H1 (cell line): ENCODE measurements at regions not wholly inside any gene's neighbourhood (a gene's known extent, or its start where the extent isn't known, plus 50 kb on each side); places are given as distances from the start of the nearest gene placed in this dataset.

ENCODE experiments used
- CTCF ChIA-PET: fragments of 300-600 bp; sonication (Branson Sonifier 250); formaldehyde crosslinking; loops from one replicate; lab custom pipeline; 2021; ENCODE audit not compliant: partially characterized antibody; lab: Charles Lee
- POLR2A ChIA-PET: fragments of 300-600 bp; sonication (Branson Sonifier 250); formaldehyde crosslinking; loops from one replicate; lab custom pipeline; 2021; ENCODE audit warnings: inconsistent platforms; ENCODE audit not compliant: partially characterized antibody; lab: Charles Lee
- DNase-seq, 2 experiments: peaks; one replicate each; pipeline versions ENCODE4 v3.0.0 to v3.0.0-alpha.2; 2010 to 2022; ENCODE audit warnings: low spot score in 2 of 2, low read depth in 1 of 2, mixed read lengths in 1 of 2
- FAIRE-seq: peaks from 2 replicates; lab custom pipeline; 2011; peaks lifted over from hg19 to GRCh38; lab: Jason Lieb, UNC
- H2AFZ ChIP-seq: 2 replicates; pipeline ENCODE4 v1.8.1; 2012; ENCODE audit warnings: low read length, inconsistent platforms
- H2AK5ac ChIP-seq: 2 replicates; pipeline ENCODE4 v1.6.1; 2013; ENCODE audit warnings: low read depth, low read length
- H2BK120ac ChIP-seq: replicated peaks from 2 replicates; pipeline ENCODE3; 2013; ENCODE audit warnings: low read depth, low read length, inconsistent platforms
- H2BK12ac ChIP-seq: 2 replicates; pipeline ENCODE4 v1.6.1; 2013; ENCODE audit warnings: low read depth, low read length
- H2BK15ac ChIP-seq: 2 replicates; pipeline ENCODE4 v1.6.1; 2013; ENCODE audit warnings: low read length
- H2BK20ac ChIP-seq: 2 replicates; pipeline ENCODE4 v1.6.1; 2013; ENCODE audit warnings: low read length
- H2BK5ac ChIP-seq: 2 replicates; pipeline ENCODE4 v1.6.1; 2013; ENCODE audit warnings: low read depth, low read length
- H3K14ac ChIP-seq: 2 replicates; pipeline ENCODE4 v1.6.1; 2013; ENCODE audit warnings: inconsistent platforms; ENCODE audit not compliant: insufficient read length
- H3K18ac ChIP-seq: 2 replicates; pipeline ENCODE4 v1.6.1; 2013; ENCODE audit warnings: low read length; ENCODE audit errors: extremely low read depth
- H3K23ac ChIP-seq: 2 replicates; pipeline ENCODE4 v1.6.1; 2013; ENCODE audit warnings: inconsistent platforms; ENCODE audit not compliant: insufficient read length
- H3K23me2 ChIP-seq: 2 replicates; pipeline ENCODE4 v1.6.1; 2013; ENCODE audit warnings: low read depth, low read length
- H3K27ac ChIP-seq: 2 replicates; pipeline ENCODE4 v1.6.1; 2011; ENCODE audit warnings: low read depth, low read length, inconsistent platforms
- H3K27me3 ChIP-seq, 4 experiments: replicated peaks in 1 of 4; 1 replicate in 1 of 4; 2 replicates in 3 of 4; pipeline versions ENCODE4 v1.6.1 to v1.8.1; 2011 to 2013; ENCODE audit warnings: low read length in 3 of 4, mild to moderate bottlenecking in 3 of 4, inconsistent platforms in 2 of 4, mixed read lengths in 2 of 4, moderate library complexity in 1 of 4; ENCODE audit not compliant: control insufficient read depth in 3 of 4, insufficient read depth in 3 of 4; ENCODE audit errors: extremely low read depth in 1 of 4
- H3K36me3 ChIP-seq, 4 experiments: 2 replicates each; pipeline versions ENCODE4 v1.6.1 to v1.8.1; 2011 to 2013; ENCODE audit warnings: mild to moderate bottlenecking in 4 of 4, low read length in 3 of 4, moderate library complexity in 2 of 4, control low read depth in 1 of 4, inconsistent platforms in 1 of 4; ENCODE audit not compliant: insufficient read depth in 4 of 4, control insufficient read depth in 2 of 4
- H3K4ac ChIP-seq: replicated peaks from 2 replicates; pipeline ENCODE3; 2013; ENCODE audit warnings: low read length, low read depth, mixed read lengths, inconsistent platforms; ENCODE audit not compliant: insufficient read length
- H3K4me1 ChIP-seq, 4 experiments: replicated peaks in 1 of 4; 1 replicate in 1 of 4; 2 replicates in 3 of 4; pipeline versions ENCODE4 v1.6.1 to v1.8.1; 2011 to 2013; ENCODE audit warnings: low read length in 3 of 4, inconsistent platforms in 2 of 4, mixed read lengths in 1 of 4; ENCODE audit not compliant: insufficient read depth in 4 of 4, control insufficient read depth in 3 of 4
- H3K4me2 ChIP-seq, 2 experiments: 2 replicates each; pipeline versions ENCODE4 v1.6.1 to v1.8.1; 2011 to 2013; ENCODE audit warnings: low read depth in 2 of 2, low read length in 2 of 2, control low read depth in 1 of 2, inconsistent platforms in 1 of 2, mild to moderate bottlenecking in 1 of 2; ENCODE audit not compliant: insufficient read depth in 1 of 2
- H3K4me3 ChIP-seq, 4 experiments: fragments of 200-600, 300-600 bp in 1 of 4; sonication (generic), shearing (Covaris generic), sonication (Bioruptor Twin) in 1 of 4; 2 replicates each; pipeline versions ENCODE4 v1.5.1 to v1.8.1; 2011 to 2016; ENCODE audit warnings: low read length in 4 of 4, low read depth in 3 of 4, control low read depth in 2 of 4, inconsistent platforms in 2 of 4, mild to moderate bottlenecking in 2 of 4, mixed read lengths in 1 of 4, moderate library complexity in 1 of 4; ENCODE audit not compliant: insufficient read depth in 2 of 4; ENCODE audit errors: extremely low read depth in 1 of 4
- H3K56ac ChIP-seq: replicated peaks from 2 replicates; pipeline ENCODE3; 2013; ENCODE audit warnings: low read depth, mild to moderate bottlenecking, mixed read lengths, low read length, inconsistent platforms; ENCODE audit not compliant: insufficient read length
- H3K79me1 ChIP-seq: 2 replicates; pipeline ENCODE4 v1.6.1; 2013; ENCODE audit warnings: low read depth, low read length, control low read depth
- H3K79me2 ChIP-seq, 2 experiments: 2 replicates each; pipeline versions ENCODE4 v1.6.1 to v1.8.1; 2012 to 2013; ENCODE audit warnings: low read length in 2 of 2, mild to moderate bottlenecking in 2 of 2, inconsistent platforms in 1 of 2; ENCODE audit not compliant: insufficient read depth in 2 of 2, control insufficient read depth in 1 of 2
- H3K9ac ChIP-seq, 4 experiments: replicated peaks in 1 of 4; 1 replicate in 1 of 4; 2 replicates in 3 of 4; pipeline versions ENCODE4 v1.6.1 to v1.8.1; 2011 to 2013; ENCODE audit warnings: low read depth in 3 of 4, low read length in 3 of 4, control low read depth in 2 of 4, mild to moderate bottlenecking in 2 of 4, moderate library complexity in 2 of 4, inconsistent platforms in 1 of 4; ENCODE audit errors: extremely low read depth in 1 of 4
- H3K9me3 ChIP-seq, 2 experiments: 2 replicates each; pipeline versions ENCODE4 v1.6.1 to v1.8.1; 2012 to 2013; ENCODE audit warnings: mild to moderate bottlenecking in 2 of 2, moderate library complexity in 2 of 2, control low read depth in 1 of 2, inconsistent platforms in 1 of 2, low read depth in 1 of 2, low read length in 1 of 2, mixed read lengths in 1 of 2; ENCODE audit not compliant: insufficient read depth in 2 of 2
- H4K20me1 ChIP-seq, 2 experiments: replicated peaks in 1 of 2; 2 replicates each; pipeline versions ENCODE3 to v1.8.1; 2011 to 2013; ENCODE audit warnings: inconsistent platforms in 2 of 2, low read length in 2 of 2, mild to moderate bottlenecking in 1 of 2; ENCODE audit not compliant: insufficient read depth in 2 of 2, control insufficient read depth in 1 of 2
- H4K5ac ChIP-seq: 2 replicates; pipeline ENCODE4 v1.6.1; 2013; ENCODE audit warnings: low read length, low read depth, mixed read lengths, inconsistent platforms; ENCODE audit not compliant: insufficient read length
- H4K8ac ChIP-seq: 2 replicates; pipeline ENCODE4 v1.8.0; 2013; ENCODE audit warnings: mild to moderate bottlenecking, moderate library complexity, low read length, inconsistent platforms; ENCODE audit not compliant: insufficient read depth; ENCODE audit errors: extremely low read depth
- H4K91ac ChIP-seq: replicated peaks from 2 replicates; pipeline ENCODE3; 2013; ENCODE audit warnings: low read length, mixed read lengths, inconsistent platforms; ENCODE audit not compliant: insufficient read length
- BCL11A ChIP-seq, 2 experiments: IDR thresholded peaks; one replicate each; pipeline ENCODE4 v1.6.1; 2011; ENCODE audit warnings: low read depth in 2 of 2, low read length in 2 of 2, mild to moderate bottlenecking in 2 of 2
- KDM4A ChIP-seq: IDR thresholded peaks from one replicate; pipeline ENCODE4 v1.7.1; 2012; ENCODE audit warnings: low read depth, mild to moderate bottlenecking, moderate library complexity, low read length, inconsistent platforms; ENCODE audit not compliant: severe bottlenecking
- WGBS, 2 experiments: shearing (Covaris generic) in 1 of 2; methylation state at CpG; one replicate each; pipeline versions ENCODE4 v1.1.6 to v1.1.7; 2013 to 2015; ENCODE audit warnings: low lambda C conversion rate in 2 of 2, mixed read lengths in 2 of 2, inconsistent platforms in 1 of 2, low coverage in 1 of 2, missing lambda C conversion rate in 1 of 2; ENCODE audit not compliant: insufficient replicate concordance in 2 of 2, insufficient coverage in 1 of 2, insufficient read length in 1 of 2; ENCODE audit errors: extremely low coverage in 1 of 2, missing lambda C conversion rate in 1 of 2; 5-methylcytosine and 5-hydroxymethylcytosine counted together

DNA sequence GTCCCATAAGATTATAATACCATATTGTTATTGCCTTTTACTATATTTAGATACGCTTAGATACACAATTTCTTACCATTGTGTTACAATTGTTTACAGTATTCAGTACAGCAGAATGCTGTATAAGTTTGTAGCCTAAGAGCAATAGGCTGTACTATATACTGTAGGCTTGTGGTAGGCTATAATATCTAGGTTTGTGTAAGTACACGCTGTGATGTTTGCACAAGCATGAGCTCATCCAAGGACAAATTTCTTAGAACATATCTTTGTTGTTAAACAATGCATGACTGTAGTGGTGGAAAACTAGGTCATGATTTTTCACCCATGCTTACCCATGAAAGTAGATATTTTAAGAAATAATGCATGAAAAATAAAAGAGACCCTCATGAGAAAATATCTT lies 509.4 kb upstream of the CDH18 start:
- H3K23ac ChIP-seq: no peak overlapping the region
- TF ChIP-seq KDM4A (no peak), BCL11A (IDR thresholded peaks at IDR 0.05; ENCODE audit: low read depth in 2 of 2, low read length in 2 of 2) (no peak)
- TF ChIP-seq, all 59 proteins: peak for 0
- Histone ChIP-seq H2BK12ac (no peak overlapping the region), H4K5ac (no peak overlapping the region), H3K18ac (no peak overlapping the region), H3K14ac (no peak overlapping the region), H3K27me3 (no peaks in the 10 kb centered on the region), H3K23me2 (no peaks in the 10 kb centered on the region), H2AK5ac (no peak overlapping the region), H3K79me2 (no peaks in the 10 kb centered on the region), H3K79me1 (no peaks in the 10 kb centered on the region), H4K91ac (no peak overlapping the region), H3K4me3 (no peak overlapping the region), H2BK15ac (no peak overlapping the region), H3K9ac (no peak overlapping the region), H3K27ac (no peak overlapping the region), H3K56ac (no peak overlapping the region), H2AFZ (no peak overlapping the region), H2BK5ac (no peak overlapping the region), H2BK120ac (no peak overlapping the region), H2BK20ac (no peak overlapping the region), H3K36me3 (no peaks in the 10 kb centered on the region), H3K4me2 (no peak overlapping the region), H3K4ac (no peak overlapping the region), H4K20me1 (no peaks in the 10 kb centered on the region), H3K4me1 (no peaks in the 10 kb centered on the region), H4K8ac (no peak overlapping the region), H3K9me3 (no peaks in the 10 kb centered on the region)
- CTCF ChIA-PET: no interaction called here
- FAIRE-seq: no peak
- DNase-seq: no peak
- 87% methylated on average over 2 of the region's 2 CpGs; no CpG with 5 or more reads in 1 of the 2 experiments for WGBS, 2 experiments
- POLR2A ChIA-PET: no interaction called here
